SK-N-SH treated with all-trans-retinoic acid at 6 μM for 48 hours (cell line): ENCODE measurements at regions not wholly inside any gene's neighbourhood (a gene's known extent, or its start where the extent isn't known, plus 50 kb on each side); places are given as distances from the start of the nearest gene placed in this dataset.

Experiments
- CSDC2 ChIP-seq: fragments of 250-450 bp; sonication (Bioruptor Pico); IDR thresholded peaks from 2 replicates; pipeline ENCODE4 v1.5.0; 2020; ENCODE audit warnings: mild to moderate bottlenecking, moderate library complexity
- RARB ChIP-seq: fragments of 250-450 bp; sonication (Bioruptor Pico); IDR thresholded peaks from 2 replicates; pipeline ENCODE4 v1.8.0; 2021; ENCODE audit warnings: mild to moderate bottlenecking, moderate library complexity
- TCF4 ChIP-seq: fragments of 250-450 bp; sonication (Bioruptor Pico); IDR thresholded peaks from 2 replicates; pipeline ENCODE4 v1.8.0; 2021; ENCODE audit warnings: mild to moderate bottlenecking, moderate library complexity, borderline replicate concordance
- ZFP3 ChIP-seq: fragments of 250-450 bp; sonication (Bioruptor Pico); IDR thresholded peaks from 2 replicates; pipeline ENCODE4 v1.5.0; 2020; ENCODE audit warnings: mild to moderate bottlenecking, moderate library complexity
- TF ChIP-seq, protein P1 (sequence below): fragments of 250-450 bp; sonication (Bioruptor Pico); IDR thresholded peaks from 2 replicates; pipeline ENCODE4 v1.5.1; 2020; ENCODE audit warnings: low read depth, mild to moderate bottlenecking, moderate library complexity

DNA sequence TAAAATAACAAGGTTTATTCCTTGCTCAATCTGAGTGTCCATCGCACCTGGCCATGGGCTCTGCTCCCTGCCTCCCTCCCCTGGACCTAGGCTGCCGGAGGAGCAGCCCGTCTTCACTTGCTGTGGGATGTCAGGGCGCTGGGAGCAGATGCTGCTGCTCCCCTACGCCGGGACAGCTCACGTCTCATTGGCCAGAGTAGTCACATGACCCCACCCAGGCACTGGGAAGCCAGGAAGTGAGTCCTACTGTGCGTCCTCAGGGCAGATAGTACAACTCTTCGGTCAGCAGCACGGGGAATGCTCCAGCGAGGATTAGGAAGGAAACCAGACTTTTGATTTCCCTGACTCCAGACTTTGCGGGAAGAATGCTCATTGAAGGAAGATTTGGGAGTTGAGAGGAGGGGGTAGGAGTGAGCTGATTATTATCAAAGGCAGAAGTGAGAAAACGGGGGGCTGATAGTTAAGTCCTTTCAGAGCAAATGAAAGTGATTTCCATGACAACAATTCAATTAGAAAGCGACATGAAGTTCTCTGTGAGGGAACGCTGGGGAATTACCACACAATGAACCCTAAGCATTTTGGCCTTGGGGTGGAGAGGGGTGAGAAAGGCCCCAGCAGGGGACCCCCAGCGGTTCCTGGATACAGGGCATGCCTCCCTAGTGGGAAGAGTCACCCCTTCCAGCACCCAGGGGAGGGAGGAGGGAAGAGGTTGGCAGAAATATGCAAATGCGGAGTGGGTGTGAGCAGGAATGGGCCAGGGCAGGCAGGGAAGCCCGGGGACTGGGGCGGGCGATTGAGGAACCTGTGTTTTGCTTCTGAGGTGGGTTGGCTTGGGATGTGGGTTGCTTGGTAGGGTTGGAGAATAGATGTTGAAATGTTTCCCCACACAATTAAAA lies 215.5 kb downstream of the AACS start:
- TF ChIP-seq CSDC2 (no peak), TCF4 (no peak), ZFP3 (CRISPR knock-in tag) (no peak), RARB (CRISPR knock-in tag) (no peak)
- TF ChIP-seq, protein P1, sequence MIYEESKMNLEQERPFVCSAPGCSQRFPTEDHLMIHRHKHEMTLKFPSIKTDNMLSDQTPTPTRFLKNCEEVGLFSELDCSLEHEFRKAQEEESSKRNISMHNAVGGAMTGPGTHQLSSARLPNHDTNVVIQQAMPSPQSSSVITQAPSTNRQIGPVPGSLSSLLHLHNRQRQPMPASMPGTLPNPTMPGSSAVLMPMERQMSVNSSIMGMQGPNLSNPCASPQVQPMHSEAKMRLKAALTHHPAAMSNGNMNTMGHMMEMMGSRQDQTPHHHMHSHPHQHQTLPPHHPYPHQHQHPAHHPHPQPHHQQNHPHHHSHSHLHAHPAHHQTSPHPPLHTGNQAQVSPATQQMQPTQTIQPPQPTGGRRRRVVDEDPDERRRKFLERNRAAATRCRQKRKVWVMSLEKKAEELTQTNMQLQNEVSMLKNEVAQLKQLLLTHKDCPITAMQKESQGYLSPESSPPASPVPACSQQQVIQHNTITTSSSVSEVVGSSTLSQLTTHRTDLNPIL (CRISPR knock-in tag): no peak
